Panc1 (cell line): ENCODE measurements at regions not wholly inside any gene's neighbourhood (a gene's known extent, or its start where the extent isn't known, plus 50 kb on each side); places are given as distances from the start of the nearest gene placed in this dataset.

Experiments
- ATAC-seq: fragments of 200-7000 bp; cut with Tn5 transposase; 2 replicates; pipeline ENCODE4 v1.9.1; 2020; ENCODE audit warnings: mild to moderate bottlenecking, moderate library complexity
- BruUV-seq: library from RNA; stranded (reverse); fragments of 400-500 nt; replicated peaks from 2 replicates; lab custom pipeline; 2021; lab: Mats Ljungman, UMichigan
- CTCF ChIA-PET: fragments of 300-600 bp; sonication (Branson Sonifier 250); formaldehyde crosslinking; loops from one replicate; lab custom pipeline; 2022; ENCODE audit warnings: antibody characterized with exemption; lab: Charles Lee
- POLR2A ChIA-PET: fragments of 300-600 bp; sonication (Branson Sonifier 250); formaldehyde crosslinking; loops from one replicate; lab custom pipeline; 2022; ENCODE audit warnings: antibody characterized with exemption; lab: Charles Lee
- DNase-seq: peaks from one replicate; pipeline ENCODE4 v3.0.0-alpha.2; 2010; ENCODE audit warnings: low read depth, low spot score
- H3K27ac ChIP-seq: 2 replicates; pipeline ENCODE4 v1.5.1; 2011; ENCODE audit warnings: mild to moderate bottlenecking, low read length, inconsistent platforms
- H3K27me3 ChIP-seq: fragments of 200-500 bp; sonication (Bioruptor generic); 2 replicates; pipeline ENCODE4 v1.6.0; 2014; ENCODE audit warnings: low read length, inconsistent platforms; ENCODE audit not compliant: control insufficient read depth, insufficient read depth
- H3K36me3 ChIP-seq: fragments of 200-500 bp; sonication (Bioruptor generic); 2 replicates; pipeline ENCODE4 v1.5.1; 2014; ENCODE audit warnings: inconsistent platforms, mild to moderate bottlenecking, low read length, moderate library complexity; ENCODE audit not compliant: control insufficient read depth, insufficient read depth
- H3K4me1 ChIP-seq: 2 replicates; pipeline ENCODE4 v1.5.1; 2011; ENCODE audit warnings: inconsistent platforms, mild to moderate bottlenecking, low read length, moderate library complexity; ENCODE audit not compliant: control insufficient read depth, insufficient read depth
- H3K4me3 ChIP-seq, 2 experiments: 2 replicates each; pipeline ENCODE4 v1.5.1; 2011 to 2012; ENCODE audit warnings: low read depth in 2 of 2, low read length in 2 of 2, mild to moderate bottlenecking in 2 of 2, inconsistent platforms in 1 of 2, moderate library complexity in 1 of 2
- H3K9me3 ChIP-seq: fragments of 200-500 bp; sonication (Bioruptor generic); 2 replicates; pipeline ENCODE4 v1.5.1; 2014; ENCODE audit warnings: low read depth, mild to moderate bottlenecking, inconsistent platforms, low read length, moderate library complexity; ENCODE audit not compliant: control insufficient read depth, insufficient read depth
- CTCF ChIP-seq: fragments of 450-650 bp; IDR thresholded peaks from 2 replicates; pipeline ENCODE4 v1.5.1; 2017; ENCODE audit warnings: mild to moderate bottlenecking
- POLR2AphosphoS5 ChIP-seq: IDR thresholded peaks from 2 replicates; pipeline ENCODE4 v1.6.1; 2012; ENCODE audit warnings: mild to moderate bottlenecking, low read depth, low read length, moderate library complexity
- REST ChIP-seq, 2 experiments: IDR thresholded peaks; 2 replicates each; pipeline ENCODE4 v1.6.1; 2011 to 2012; ENCODE audit warnings: low read depth in 2 of 2, control low read depth in 1 of 2, low read length in 1 of 2, mild to moderate bottlenecking in 1 of 2, moderate library complexity in 1 of 2; ENCODE audit not compliant: insufficient read depth in 1 of 2
- SIN3A ChIP-seq: IDR thresholded peaks from 2 replicates; pipeline ENCODE4 v1.6.1; 2012; ENCODE audit warnings: low read depth, mild to moderate bottlenecking, low read length, moderate library complexity, borderline replicate concordance; ENCODE audit not compliant: insufficient read depth
- TCF7L2 ChIP-seq: IDR thresholded peaks from 2 replicates; pipeline ENCODE4 v1.6.1; 2011; ENCODE audit warnings: mild to moderate bottlenecking, low read depth, low read length, inconsistent platforms
- in situ Hi-C: cut with HindIII; loops from 2 replicates; pipeline ENCODE4 v1.10.0; 2016; ENCODE audit warnings: low sequenced_read_pairs, low pct_unique_long_range_greater_than_20kb
- intact Hi-C: fragments of 100-400 bp; cut with micrococcal nuclease; formaldehyde crosslinking; loops from one replicate; pipeline ENCODE4 v1.10.0; 2022; ENCODE audit not compliant: unreplicated experiment

- DNase-seq (no peak), ATAC-seq (no peak)
- Histone ChIP-seq H3K27ac (no peak overlapping the region), H3K9me3 (no peaks in the 10 kb centered on the region), H3K27me3 (no peaks in the 10 kb centered on the region), H3K36me3 (no peaks in the 10 kb centered on the region), H3K4me1 (no peaks in the 10 kb centered on the region), H3K4me3 (no peak overlapping the region)
- ChIA-PET POLR2A (no interaction called here), CTCF (no interaction called here)
- in situ Hi-C loops, result no loop called here
- intact Hi-C loops, result no loop called here
- no TSS peak for BruUV-seq
- TF ChIP-seq CTCF (no peak), REST (IDR thresholded peaks at IDR 0.05; ENCODE audit: insufficient read depth in 1 of 2, low read depth in 2 of 2, low read length in 1 of 2) (no peak), SIN3A (no peak), TCF7L2 (no peak), POLR2AphosphoS5 (no peak)
Observed at GRCh38 chr3:18008706-18009368, 266.4 kb upstream of the TBC1D5 start.

- intact Hi-C loops (no loop called here), in situ Hi-C loops (no loop called here)
- Histone ChIP-seq H3K27me3 (no peaks in the 10 kb centered on the region), H3K9me3 (no peaks in the 10 kb centered on the region), H3K27ac (no peak overlapping the region), H3K36me3 (no peaks in the 10 kb centered on the region), H3K4me3 (no peak overlapping the region), H3K4me1 (no peaks in the 10 kb centered on the region)
- no peak for ATAC-seq
- no TSS peak for BruUV-seq
- ChIA-PET POLR2A (no interaction called here), CTCF (no interaction called here)
- no peak for TF ChIP-seq SIN3A
- no peak for TF ChIP-seq CTCF
- TF ChIP-seq REST (IDR thresholded peaks at IDR 0.05; ENCODE audit: insufficient read depth in 1 of 2, low read depth in 2 of 2, low read length in 1 of 2), result no peak
- TF ChIP-seq TCF7L2, result no peak
- TF ChIP-seq POLR2AphosphoS5, result no peak
- DNase-seq, result no peak
Observed at GRCh38 chr3:18007980-18008379, 265.5 kb upstream of the TBC1D5 start.
